Gastrocnemius medialis (tissue), 4 donors: ENCODE measurements at regions not wholly inside any gene's neighbourhood (a gene's known extent, or its start where the extent isn't known, plus 50 kb on each side); places are given as distances from the start of the nearest gene placed in this dataset.

Experiments used
- CTCF ChIP-seq, 5 experiments: fragments of 450-650 bp in 3 of 5; fragments of 200-600 bp in 2 of 5; sonication (generic) in 2 of 5; IDR thresholded peaks in 4 of 5; conservative IDR thresholded peaks in 1 of 5; 1 replicate in 4 of 5; 2 replicates in 1 of 5; pipeline ENCODE4 v1.5.1; 2016 to 2019; ENCODE audit warnings: antibody characterized with exemption in 5 of 5, mild to moderate bottlenecking in 3 of 5, moderate library complexity in 3 of 5
- POLR2A ChIP-seq, 2 donors: fragments of 450-650 bp; IDR thresholded peaks; one replicate each; pipeline ENCODE4 v1.6.1; 2017; ENCODE audit warnings: antibody characterized with exemption in 2 of 2, mild to moderate bottlenecking in 2 of 2, moderate library complexity in 2 of 2

- TF ChIP-seq CTCF (IDR thresholded peaks at IDR 0.05 in 4 of 5, conservative IDR thresholded peaks at IDR 0.05 in 1 of 5) (no peak), POLR2A (IDR thresholded peaks at IDR 0.05) (no peak)
Observed at GRCh38 chr15:70362350-70362749, 264.6 kb upstream of the TLE3 start.
